ENCODE measurements at regions not wholly inside any gene's neighbourhood (a gene's known extent, or its start where the extent isn't known, plus 50 kb on each side); places are given as distances from the start of the nearest gene placed in this dataset.

- no peaks in the 10 kb centered on the region for H3K4me1 ChIP-seq
- H3K9me3 ChIP-seq = peaks cover 0 to 11% (median 0%) of the 10 kb centered on the region in 11 donors
- no peaks in the 10 kb centered on the region for H3K36me3 ChIP-seq
- DNase-seq = no peak
- H3K27ac ChIP-seq = no peak overlapping the region
- no peak for ATAC-seq
- TF ChIP-seq CTCF (IDR thresholded peaks at IDR 0.05) = no peak
- no peak overlapping the region for H3K4me3 ChIP-seq
- WGBS, 2 donors = 84 to 91% methylated on average over 2 of the region's 2 CpGs
- peaks cover 0 to 5% (median 0%) of the 10 kb centered on the region in 7 donors for H3K27me3 ChIP-seq
- intact Hi-C loops (cut with DNase I) = no loop called here
Observed at GRCh38 chr2:175234650-175235049, 53.1 kb upstream of the ATP5MC3 start.

- Histone ChIP-seq H3K27me3 (peaks cover 0 to 5% (median 0%) of the 10 kb centered on the region in 7 donors), H3K4me1 (no peaks in the 10 kb centered on the region), H3K36me3 (no peaks in the 10 kb centered on the region), H3K9me3 (peaks cover 0 to 9% (median 0%) of the 10 kb centered on the region in 11 donors), H3K27ac (no peak overlapping the region), H3K4me3 (no peak overlapping the region)
- DNase-seq (no peak), ATAC-seq (no peak)
- TF ChIP-seq CTCF (IDR thresholded peaks at IDR 0.05) = no peak
- intact Hi-C loops (cut with DNase I) = no loop called here
Observed at GRCh38 chr2:175234153-175234552, 52.6 kb upstream of the ATP5MC3 start.

- H3K27ac ChIP-seq = no peak overlapping the region
- 57 to 68% methylated on average over 4 of the region's 4 CpGs for WGBS, 2 donors
- no peaks in the 10 kb centered on the region for H3K9me3 ChIP-seq
- peaks cover 0 to 5% (median 0%) of the 10 kb centered on the region in 7 donors for H3K27me3 ChIP-seq
- no peak overlapping the region for H3K4me3 ChIP-seq
- no peak for TF ChIP-seq CTCF (IDR thresholded peaks at IDR 0.05)
- H3K36me3 ChIP-seq = no peaks in the 10 kb centered on the region
- H3K4me1 ChIP-seq = no peaks in the 10 kb centered on the region
- intact Hi-C loops (cut with DNase I) = no loop called here
- DNase-seq = no peak
- no peak for ATAC-seq
Observed at GRCh38 chr2:175233135-175233719, 51.7 kb upstream of the ATP5MC3 start.
